HG03354 (cell line): ENCODE measurements at regions not wholly inside any gene's neighbourhood (a gene's known extent, or its start where the extent isn't known, plus 50 kb on each side); places are given as distances from the start of the nearest gene placed in this dataset.

ENCODE experiments used
- ATAC-seq: cut with Tn5 transposase; IDR thresholded peaks from one replicate; pipeline ENCODE4 v1.9.1; 2021; ENCODE audit warnings: mild to moderate bottlenecking; ENCODE audit not compliant: unreplicated experiment, poor library complexity, severe bottlenecking

- ATAC-seq, result no peak
These were observed 423.8 kb upstream of the ID4 start for GRCh38 chr6:19413323-19413722.

- no peak for ATAC-seq
These were observed 421.4 kb upstream of the ID4 start for GRCh38 chr6:19415605-19416326.

GRCh38 chr6:19416811-19417210 is 420.4 kb upstream of the ID4 start:
- no peak for ATAC-seq

- no peak for ATAC-seq
These were observed 419.5 kb upstream of the ID4 start for GRCh38 chr6:19417713-19418112.

- no peak for ATAC-seq
These were observed 412.3 kb upstream of the ID4 start for GRCh38 chr6:19424853-19425252.

- ATAC-seq, result no peak
These were observed 409.6 kb upstream of the ID4 start for GRCh38 chr6:19427548-19427947.

- no peak for ATAC-seq
These were observed 404.1 kb upstream of the ID4 start for GRCh38 chr6:19432966-19433498.

- no peak for ATAC-seq
These were observed 403.1 kb upstream of the ID4 start for GRCh38 chr6:19434065-19434464.

- no peak for ATAC-seq
These were observed 401.4 kb upstream of the ID4 start for GRCh38 chr6:19435755-19436154.

GRCh38 chr6:19438566-19439353 is 398.4 kb upstream of the ID4 start:
- ATAC-seq, result no peak

- ATAC-seq, result no peak
These were observed 396.6 kb upstream of the ID4 start for GRCh38 chr6:19440531-19440930.

- no peak for ATAC-seq
These were observed 393.8 kb upstream of the ID4 start for GRCh38 chr6:19443411-19443810.

- no peak for ATAC-seq
These were observed 393.1 kb upstream of the ID4 start for GRCh38 chr6:19444041-19444440.

- ATAC-seq, result no peak
These were observed 392.7 kb upstream of the ID4 start for GRCh38 chr6:19444481-19444880.

- ATAC-seq, result no peak
These were observed 390.6 kb upstream of the ID4 start for GRCh38 chr6:19446570-19446969.

GRCh38 chr6:19450651-19451050 is 386.5 kb upstream of the ID4 start:
- ATAC-seq, result no peak

- no peak for ATAC-seq
These were observed 384.7 kb upstream of the ID4 start for GRCh38 chr6:19452495-19452894.

- ATAC-seq, result no peak
These were observed 383.0 kb upstream of the ID4 start for GRCh38 chr6:19454001-19454720.

- ATAC-seq, result no peak
These were observed 382.3 kb upstream of the ID4 start for GRCh38 chr6:19454721-19455392.

- no peak for ATAC-seq
These were observed 373.9 kb upstream of the ID4 start for GRCh38 chr6:19463250-19463649.
